ENCODE measurements at regions not wholly inside any gene's neighbourhood (a gene's known extent, or its start where the extent isn't known, plus 50 kb on each side); places are given as distances from the start of the nearest gene placed in this dataset.

- H3K4me3 ChIP-seq (replicated peaks; ENCODE audit: low read depth, low read length) = no peak overlapping the region
- no peak for DNase-seq (ENCODE audit: extremely low read depth, low read depth)
- no peak for TF ChIP-seq CTCF (IDR thresholded peaks at IDR 0.05; ENCODE audit: low read depth, low read length, missing control alignments)
These were observed 167.5 kb downstream of the SYK start for GRCh38 chr9:90969021-90969675.

GRCh38 chr9:90970608-90971007, 169.0 kb downstream of the SYK start:
- no peak overlapping the region for H3K4me3 ChIP-seq (replicated peaks; ENCODE audit: low read depth, low read length)
- no peak for TF ChIP-seq CTCF (IDR thresholded peaks at IDR 0.05; ENCODE audit: low read depth, low read length, missing control alignments)
- no peak for DNase-seq (ENCODE audit: extremely low read depth, low read depth)

GRCh38 chr9:90972057-90972456, 170.4 kb downstream of the SYK start:
- TF ChIP-seq CTCF (IDR thresholded peaks at IDR 0.05; ENCODE audit: low read depth, low read length, missing control alignments) = no peak
- DNase-seq (ENCODE audit: extremely low read depth, low read depth) = no peak
- no peak overlapping the region for H3K4me3 ChIP-seq (replicated peaks; ENCODE audit: low read depth, low read length)

GRCh38 chr9:90974016-90974415, 172.4 kb downstream of the SYK start:
- DNase-seq (ENCODE audit: extremely low read depth, low read depth) = no peak
- H3K4me3 ChIP-seq (replicated peaks; ENCODE audit: low read depth, low read length) = no peak overlapping the region
- TF ChIP-seq CTCF (IDR thresholded peaks at IDR 0.05; ENCODE audit: low read depth, low read length, missing control alignments) = no peak

GRCh38 chr9:90974643-90975245, 173.1 kb downstream of the SYK start:
- no peak overlapping the region for H3K4me3 ChIP-seq (replicated peaks; ENCODE audit: low read depth, low read length)
- TF ChIP-seq CTCF (IDR thresholded peaks at IDR 0.05; ENCODE audit: low read depth, low read length, missing control alignments) = no peak
- DNase-seq (ENCODE audit: extremely low read depth, low read depth) = no peak

GRCh38 chr9:90975781-90976538, 174.3 kb downstream of the SYK start:
- DNase-seq (ENCODE audit: extremely low read depth, low read depth) = no peak
- no peak overlapping the region for H3K4me3 ChIP-seq (replicated peaks; ENCODE audit: low read depth, low read length)
- TF ChIP-seq CTCF (IDR thresholded peaks at IDR 0.05; ENCODE audit: low read depth, low read length, missing control alignments) = no peak

All from HFF-Myc (cell line).